ENCODE measurements at regions not wholly inside any gene's neighbourhood (a gene's known extent, or its start where the extent isn't known, plus 50 kb on each side); places are given as distances from the start of the nearest gene placed in this dataset.
"Not testable (repeated sequence)": the region's sequence is repeated elsewhere in the genome, so short reads cannot be mapped to it uniquely, and the experiment has no call there.

GRCh38 chr16:60200729-60201128 is 1466.6 kb upstream of the GOT2 start:
- not testable (repeated sequence) for H3K9ac ChIP-seq (ENCODE audit: low read length); H3K4me3 ChIP-seq (ENCODE audit: low read length); H3K27me3 ChIP-seq (ENCODE audit: control insufficient read depth, insufficient read depth, low read length); H3K27ac ChIP-seq (ENCODE audit: low read length); H3K9me3 ChIP-seq (ENCODE audit: control insufficient read depth, low read depth, low read length); H3K36me3 ChIP-seq (ENCODE audit: control insufficient read depth, low read depth, low read length)
- peaks cover 12% of the 10 kb centered on the region for H3K4me1 ChIP-seq (ENCODE audit: control insufficient read depth, low read depth, low read length)

GRCh38 chr16:60200161-60200560 is 1466.0 kb upstream of the GOT2 start:
- Histone ChIP-seq H3K36me3 (ENCODE audit: control insufficient read depth, low read depth, low read length) (no peaks in the 10 kb centered on the region), H3K4me1 (ENCODE audit: control insufficient read depth, low read depth, low read length) (peaks cover 11% of the 10 kb centered on the region), H3K27me3 (ENCODE audit: control insufficient read depth, insufficient read depth, low read length) (no peaks in the 10 kb centered on the region), H3K9ac (ENCODE audit: low read length) (no peak overlapping the region), H3K27ac (ENCODE audit: low read length) (no peak overlapping the region), H3K9me3 (ENCODE audit: control insufficient read depth, low read depth, low read length) (no peaks in the 10 kb centered on the region), H3K4me3 (ENCODE audit: low read length) (no peak overlapping the region)

GRCh38 chr16:60199150-60199549 is 1465.0 kb upstream of the GOT2 start:
- Histone ChIP-seq H3K9me3 (ENCODE audit: control insufficient read depth, low read depth, low read length) (no peaks in the 10 kb centered on the region), H3K9ac (ENCODE audit: low read length) (no peak overlapping the region), H3K36me3 (ENCODE audit: control insufficient read depth, low read depth, low read length) (no peaks in the 10 kb centered on the region), H3K4me1 (ENCODE audit: control insufficient read depth, low read depth, low read length) (peaks cover 9% of the 10 kb centered on the region), H3K27ac (ENCODE audit: low read length) (no peak overlapping the region), H3K27me3 (ENCODE audit: control insufficient read depth, insufficient read depth, low read length) (no peaks in the 10 kb centered on the region), H3K4me3 (ENCODE audit: low read length) (no peak overlapping the region)

GRCh38 chr16:60181536-60181935 is 1447.4 kb upstream of the GOT2 start:
- H3K9ac ChIP-seq (ENCODE audit: low read length), result no peak overlapping the region
- H3K9me3 ChIP-seq (ENCODE audit: control insufficient read depth, low read depth, low read length), result no peaks in the 10 kb centered on the region
- peaks cover 9% of the 10 kb centered on the region for H3K4me1 ChIP-seq (ENCODE audit: control insufficient read depth, low read depth, low read length)
- no peak overlapping the region for H3K27ac ChIP-seq (ENCODE audit: low read length)
- no peaks in the 10 kb centered on the region for H3K36me3 ChIP-seq (ENCODE audit: control insufficient read depth, low read depth, low read length)
- H3K4me3 ChIP-seq (ENCODE audit: low read length), result no peak overlapping the region
- no peaks in the 10 kb centered on the region for H3K27me3 ChIP-seq (ENCODE audit: control insufficient read depth, insufficient read depth, low read length)

- H3K27me3 ChIP-seq (ENCODE audit: control insufficient read depth, insufficient read depth, low read length), result no peaks in the 10 kb centered on the region
- no peak overlapping the region for H3K9ac ChIP-seq (ENCODE audit: low read length)
- no peak overlapping the region for H3K27ac ChIP-seq (ENCODE audit: low read length)
- no peaks in the 10 kb centered on the region for H3K9me3 ChIP-seq (ENCODE audit: control insufficient read depth, low read depth, low read length)
- no peak overlapping the region for H3K4me3 ChIP-seq (ENCODE audit: low read length)
- H3K36me3 ChIP-seq (ENCODE audit: control insufficient read depth, low read depth, low read length), result no peaks in the 10 kb centered on the region
- H3K4me1 ChIP-seq (ENCODE audit: control insufficient read depth, low read depth, low read length), result peaks cover 9% of the 10 kb centered on the region
These were observed 1446.5 kb upstream of the GOT2 start for GRCh38 chr16:60180609-60181008.

GRCh38 chr16:60170196-60170595 is 1436.1 kb upstream of the GOT2 start:
- H3K4me3 ChIP-seq (ENCODE audit: low read length), result no peak overlapping the region
- H3K27me3 ChIP-seq (ENCODE audit: control insufficient read depth, insufficient read depth, low read length), result no peaks in the 10 kb centered on the region
- no peaks in the 10 kb centered on the region for H3K9me3 ChIP-seq (ENCODE audit: control insufficient read depth, low read depth, low read length)
- no peak overlapping the region for H3K9ac ChIP-seq (ENCODE audit: low read length)
- H3K36me3 ChIP-seq (ENCODE audit: control insufficient read depth, low read depth, low read length), result no peaks in the 10 kb centered on the region
- no peak overlapping the region for H3K27ac ChIP-seq (ENCODE audit: low read length)
- H3K4me1 ChIP-seq (ENCODE audit: control insufficient read depth, low read depth, low read length), result no peaks in the 10 kb centered on the region

GRCh38 chr16:60166111-60166510 is 1432.0 kb upstream of the GOT2 start:
- Histone ChIP-seq H3K4me3 (ENCODE audit: low read length) (no peak overlapping the region), H3K27ac (ENCODE audit: low read length) (no peak overlapping the region), H3K9ac (ENCODE audit: low read length) (no peak overlapping the region), H3K36me3 (ENCODE audit: control insufficient read depth, low read depth, low read length) (no peaks in the 10 kb centered on the region), H3K27me3 (ENCODE audit: control insufficient read depth, insufficient read depth, low read length) (no peaks in the 10 kb centered on the region), H3K4me1 (ENCODE audit: control insufficient read depth, low read depth, low read length) (no peaks in the 10 kb centered on the region), H3K9me3 (ENCODE audit: control insufficient read depth, low read depth, low read length) (no peaks in the 10 kb centered on the region)

- H3K9me3 ChIP-seq (ENCODE audit: control insufficient read depth, low read depth, low read length), result no peaks in the 10 kb centered on the region
- no peaks in the 10 kb centered on the region for H3K27me3 ChIP-seq (ENCODE audit: control insufficient read depth, insufficient read depth, low read length)
- no peaks in the 10 kb centered on the region for H3K4me1 ChIP-seq (ENCODE audit: control insufficient read depth, low read depth, low read length)
- H3K36me3 ChIP-seq (ENCODE audit: control insufficient read depth, low read depth, low read length), result no peaks in the 10 kb centered on the region
- no peak overlapping the region for H3K4me3 ChIP-seq (ENCODE audit: low read length)
- H3K27ac ChIP-seq (ENCODE audit: low read length), result no peak overlapping the region
- H3K9ac ChIP-seq (ENCODE audit: low read length), result no peak overlapping the region
These were observed 1417.9 kb upstream of the GOT2 start for GRCh38 chr16:60151987-60152386.

GRCh38 chr16:60150907-60151306 is 1416.8 kb upstream of the GOT2 start:
- H3K4me3 ChIP-seq (ENCODE audit: low read length), result no peak overlapping the region
- no peaks in the 10 kb centered on the region for H3K27me3 ChIP-seq (ENCODE audit: control insufficient read depth, insufficient read depth, low read length)
- H3K9ac ChIP-seq (ENCODE audit: low read length), result no peak overlapping the region
- no peak overlapping the region for H3K27ac ChIP-seq (ENCODE audit: low read length)
- no peaks in the 10 kb centered on the region for H3K9me3 ChIP-seq (ENCODE audit: control insufficient read depth, low read depth, low read length)
- no peaks in the 10 kb centered on the region for H3K4me1 ChIP-seq (ENCODE audit: control insufficient read depth, low read depth, low read length)
- no peaks in the 10 kb centered on the region for H3K36me3 ChIP-seq (ENCODE audit: control insufficient read depth, low read depth, low read length)

- Histone ChIP-seq H3K36me3 (ENCODE audit: control insufficient read depth, low read depth, low read length) (no peaks in the 10 kb centered on the region), H3K27ac (ENCODE audit: low read length) (no peak overlapping the region), H3K9ac (ENCODE audit: low read length) (no peak overlapping the region), H3K27me3 (ENCODE audit: control insufficient read depth, insufficient read depth, low read length) (no peaks in the 10 kb centered on the region), H3K9me3 (ENCODE audit: control insufficient read depth, low read depth, low read length) (no peaks in the 10 kb centered on the region), H3K4me1 (ENCODE audit: control insufficient read depth, low read depth, low read length) (peaks cover 2% of the 10 kb centered on the region), H3K4me3 (ENCODE audit: low read length) (no peak overlapping the region)
These were observed 1409.2 kb upstream of the GOT2 start for GRCh38 chr16:60143348-60143705.

GRCh38 chr16:60142619-60143347 is 1408.7 kb upstream of the GOT2 start:
- Histone ChIP-seq H3K36me3 (ENCODE audit: control insufficient read depth, low read depth, low read length) (no peaks in the 10 kb centered on the region), H3K4me1 (ENCODE audit: control insufficient read depth, low read depth, low read length) (peaks cover 2% of the 10 kb centered on the region), H3K9me3 (ENCODE audit: control insufficient read depth, low read depth, low read length) (no peaks in the 10 kb centered on the region), H3K27ac (ENCODE audit: low read length) (no peak overlapping the region), H3K9ac (ENCODE audit: low read length) (no peak overlapping the region), H3K27me3 (ENCODE audit: control insufficient read depth, insufficient read depth, low read length) (no peaks in the 10 kb centered on the region), H3K4me3 (ENCODE audit: low read length) (no peak overlapping the region)

- H3K27ac ChIP-seq (ENCODE audit: low read length), result no peak overlapping the region
- no peaks in the 10 kb centered on the region for H3K36me3 ChIP-seq (ENCODE audit: control insufficient read depth, low read depth, low read length)
- H3K4me1 ChIP-seq (ENCODE audit: control insufficient read depth, low read depth, low read length), result no peaks in the 10 kb centered on the region
These were observed 1403.8 kb upstream of the GOT2 start for GRCh38 chr16:60137891-60138290.

More at GRCh38 chr16:60137891-60138290, 1403.8 kb upstream of the GOT2 start:
- no peaks in the 10 kb centered on the region for H3K9me3 ChIP-seq (ENCODE audit: control insufficient read depth, low read depth, low read length)
- H3K4me3 ChIP-seq (ENCODE audit: low read length), result no peak overlapping the region
- H3K27me3 ChIP-seq (ENCODE audit: control insufficient read depth, insufficient read depth, low read length), result no peaks in the 10 kb centered on the region
- H3K9ac ChIP-seq (ENCODE audit: low read length), result no peak overlapping the region

Measured in iPS-18a (cell line).